Mesenchymal stem cell (in vitro differentiated cells and primary cell): ENCODE measurements at regions not wholly inside any gene's neighbourhood (a gene's known extent, or its start where the extent isn't known, plus 50 kb on each side); places are given as distances from the start of the nearest gene placed in this dataset.
"Not testable (repeated sequence)": the region's sequence is repeated elsewhere in the genome, so short reads cannot be mapped to it uniquely, and the experiment has no call there.

Experiments
- DNase-seq: peaks from one replicate; pipeline ENCODE4 v3.0.0-alpha.2; 2013
- H2AFZ ChIP-seq: one replicate; pipeline ENCODE4 v1.6.1; 2013; ENCODE audit warnings: low read depth, mild to moderate bottlenecking, control low read depth, inconsistent platforms, low read length, moderate library complexity
- H2AK5ac ChIP-seq: 2 replicates; pipeline ENCODE4 v1.6.1; 2013; ENCODE audit warnings: low read length, moderate library complexity, mild to moderate bottlenecking, inconsistent platforms; ENCODE audit not compliant: severe bottlenecking
- H2BK120ac ChIP-seq: one replicate; pipeline ENCODE4 v1.6.1; 2013; ENCODE audit warnings: low read depth, mild to moderate bottlenecking, inconsistent platforms, low read length, moderate library complexity
- H2BK12ac ChIP-seq, 2 experiments: one replicate each; pipeline ENCODE4 v1.6.1; 2013; ENCODE audit warnings: inconsistent platforms in 2 of 2, low read length in 2 of 2, mild to moderate bottlenecking in 2 of 2, moderate library complexity in 2 of 2, control low read depth in 1 of 2
- H2BK15ac ChIP-seq: one replicate; pipeline ENCODE4 v1.6.1; 2013; ENCODE audit warnings: mild to moderate bottlenecking, low read depth, inconsistent platforms; ENCODE audit not compliant: poor library complexity, severe bottlenecking
- H2BK5ac ChIP-seq: 2 replicates; pipeline ENCODE4 v1.6.1; 2013; ENCODE audit warnings: low read depth, mild to moderate bottlenecking, low read length, control low read depth, inconsistent platforms; ENCODE audit not compliant: poor library complexity, severe bottlenecking
- H3K14ac ChIP-seq, 2 experiments: one replicate each; pipeline ENCODE4 v1.6.1; 2013; ENCODE audit warnings: inconsistent platforms in 2 of 2, low read length in 2 of 2, control low read depth in 1 of 2, mild to moderate bottlenecking in 1 of 2, moderate library complexity in 1 of 2
- H3K18ac ChIP-seq, 2 experiments: one replicate each; pipeline ENCODE4 v1.6.1; 2013; ENCODE audit warnings: inconsistent platforms in 2 of 2, low read length in 2 of 2, control low read depth in 1 of 2, low read depth in 1 of 2, mild to moderate bottlenecking in 1 of 2
- H3K23ac ChIP-seq, 2 experiments: one replicate each; pipeline ENCODE4 v1.6.1; 2013; ENCODE audit warnings: inconsistent platforms in 2 of 2, low read length in 2 of 2, mild to moderate bottlenecking in 2 of 2, moderate library complexity in 2 of 2, control low read depth in 1 of 2
- H3K27ac ChIP-seq: 2 replicates; pipeline ENCODE4 v1.5.1; 2013; ENCODE audit warnings: mild to moderate bottlenecking, moderate library complexity, low read length, control low read depth, inconsistent platforms; ENCODE audit not compliant: poor library complexity, severe bottlenecking
- H3K27me3 ChIP-seq, 2 experiments: 2 replicates each; pipeline versions ENCODE4 v1.6.1 to v1.7.0; 2013; ENCODE audit warnings: low read length in 2 of 2, mild to moderate bottlenecking in 2 of 2, moderate library complexity in 2 of 2, control low read depth in 1 of 2, inconsistent platforms in 1 of 2; ENCODE audit not compliant: control insufficient read depth in 1 of 2, insufficient read depth in 1 of 2
- H3K36me3 ChIP-seq, 2 experiments: 2 replicates each; pipeline versions ENCODE4 v1.6.1 to v1.7.0; 2013; ENCODE audit warnings: low read length in 2 of 2, control low read depth in 1 of 2, inconsistent platforms in 1 of 2, low read depth in 1 of 2, mild to moderate bottlenecking in 1 of 2; ENCODE audit not compliant: insufficient read depth in 2 of 2, control insufficient read depth in 1 of 2
- H3K4ac ChIP-seq, 2 experiments: one replicate each; pipeline ENCODE4 v1.6.1; 2013; ENCODE audit warnings: inconsistent platforms in 2 of 2, low read length in 2 of 2, mild to moderate bottlenecking in 2 of 2, moderate library complexity in 2 of 2, control low read depth in 1 of 2, low read depth in 1 of 2
- H3K4me1 ChIP-seq: 2 replicates; pipeline ENCODE4 v1.6.1; 2013; ENCODE audit warnings: low read depth, low read length, control low read depth; ENCODE audit not compliant: control insufficient read depth, insufficient read depth
- H3K4me2 ChIP-seq: 2 replicates; pipeline ENCODE4 v1.6.1; 2013; ENCODE audit warnings: low read length, mild to moderate bottlenecking, inconsistent platforms; ENCODE audit not compliant: poor library complexity, severe bottlenecking
- H3K4me3 ChIP-seq, 2 experiments: 2 replicates each; pipeline versions ENCODE4 v1.5.1 to v1.7.0; 2013; ENCODE audit warnings: low read length in 2 of 2, mild to moderate bottlenecking in 2 of 2, control low read depth in 1 of 2, low read depth in 1 of 2; ENCODE audit not compliant: insufficient read depth in 1 of 2
- H3K79me1 ChIP-seq: replicated peaks from 2 replicates; pipeline ENCODE4 v1.6.1; 2013; ENCODE audit warnings: mild to moderate bottlenecking, control low read depth, low read length, inconsistent platforms; ENCODE audit not compliant: poor library complexity, severe bottlenecking
- H3K9ac ChIP-seq: 2 replicates; pipeline ENCODE4 v1.7.0; 2013; ENCODE audit warnings: mild to moderate bottlenecking, low read length, moderate library complexity
- H3K9me3 ChIP-seq: 2 replicates; pipeline ENCODE4 v1.7.0; 2013; ENCODE audit warnings: mild to moderate bottlenecking, low read length; ENCODE audit not compliant: control insufficient read depth
- H4K8ac ChIP-seq: one replicate; pipeline ENCODE4 v1.6.1; 2013; ENCODE audit warnings: inconsistent platforms, mild to moderate bottlenecking, low read length, moderate library complexity
- H4K91ac ChIP-seq: one replicate; pipeline ENCODE4 v1.6.1; 2013; ENCODE audit warnings: mild to moderate bottlenecking, low read length, inconsistent platforms
- WGBS: methylation state at CpG from one replicate; pipeline ENCODE4 v1.1.7; 2013; ENCODE audit warnings: mixed read lengths; 5-methylcytosine and 5-hydroxymethylcytosine counted together

DNA sequence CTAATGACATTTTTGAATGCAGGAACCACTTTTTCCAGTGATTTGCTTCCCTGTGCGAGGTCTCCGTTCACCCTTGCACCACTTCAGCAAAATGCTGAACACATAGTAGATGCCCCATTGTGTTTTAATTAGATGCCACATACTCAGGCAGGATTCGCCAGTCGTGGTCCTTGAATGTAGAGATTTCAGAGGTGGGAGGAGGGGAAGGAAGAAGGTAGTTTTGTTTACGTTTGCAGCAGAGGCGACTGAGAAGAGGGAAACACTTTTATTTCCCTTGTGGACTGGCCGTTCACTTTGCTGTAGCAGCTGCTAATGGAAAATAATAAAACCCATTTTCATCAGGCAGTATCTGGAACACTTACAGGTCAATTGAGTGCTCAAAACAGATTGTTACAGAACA, 262.8 kb upstream of the TBL1XR1 start:
- Histone ChIP-seq H3K4me3 (no peak overlapping the region), H3K27me3 (no peaks in the 10 kb centered on the region), H2AK5ac (peak overlapping the region; percentile 76), H3K4me2 (no peak overlapping the region), H2BK15ac (no peak overlapping the region), H2AFZ (no peak overlapping the region), H2BK5ac (no peak overlapping the region), H3K4me1 (peaks cover 3% of the 10 kb centered on the region), H3K9ac (peak overlapping the region; percentile 3), H3K27ac (no peak overlapping the region), H3K18ac (peak overlapping the region; percentile 26 to 71), H4K91ac (no peak overlapping the region), H2BK12ac (peak overlapping the region in 1 of 2 experiments; percentile 92), H3K36me3 (no peaks in the 10 kb centered on the region), H3K23ac (no peak overlapping the region), H4K8ac (peak overlapping the region; percentile 55), H2BK120ac (no peak overlapping the region), H3K79me1 (no peaks in the 10 kb centered on the region), H3K9me3 (no peaks in the 10 kb centered on the region), H3K4ac (peak overlapping the region in 1 of 2 experiments; percentile 32), H3K14ac (no peak overlapping the region)
- no peak for DNase-seq
- 18% methylated on average over 7 of the region's 7 CpGs for WGBS

DNA sequence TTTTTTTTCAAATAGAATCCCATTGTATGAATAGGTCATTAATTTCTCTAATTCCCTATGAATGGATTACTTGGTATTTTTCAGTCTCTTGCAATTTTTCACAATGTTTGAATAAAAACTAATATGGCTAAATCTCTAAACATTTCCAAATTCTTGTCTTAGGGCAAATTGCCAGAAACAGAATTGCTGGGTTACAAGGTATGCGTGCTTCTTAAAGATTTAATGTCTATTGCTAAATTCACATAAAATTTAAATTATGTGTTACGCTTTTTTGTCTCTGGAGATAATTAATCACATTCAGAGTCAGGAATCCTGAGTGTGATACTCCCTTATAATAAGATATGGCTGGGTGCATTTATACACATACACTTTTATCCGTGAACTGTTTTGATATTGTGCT, 264.5 kb upstream of the TBL1XR1 start:
- H4K8ac ChIP-seq = no peak overlapping the region
- 100% methylated on average over 1 of the region's 3 CpGs for WGBS
- no peak overlapping the region for H3K9ac ChIP-seq
- H3K36me3 ChIP-seq = no peaks in the 10 kb centered on the region
- DNase-seq = no peak
- H2BK5ac ChIP-seq = no peak overlapping the region
- H3K4me2 ChIP-seq = no peak overlapping the region
- H3K23ac ChIP-seq = no peak overlapping the region
- no peak overlapping the region for H3K27ac ChIP-seq
- no peaks in the 10 kb centered on the region for H3K27me3 ChIP-seq
- no peak overlapping the region for H3K4me3 ChIP-seq
- no peak overlapping the region for H2BK120ac ChIP-seq
- no peaks in the 10 kb centered on the region for H3K79me1 ChIP-seq
- H4K91ac ChIP-seq = no peak overlapping the region
- H3K9me3 ChIP-seq = no peaks in the 10 kb centered on the region
- no peak overlapping the region for H3K14ac ChIP-seq
- no peak overlapping the region for H2AK5ac ChIP-seq
- no peak overlapping the region for H2BK12ac ChIP-seq
- no peak overlapping the region for H3K18ac ChIP-seq
- H3K4ac ChIP-seq = no peak overlapping the region
- peaks cover 3% of the 10 kb centered on the region for H3K4me1 ChIP-seq
- H2BK15ac ChIP-seq = no peak overlapping the region
- H2AFZ ChIP-seq = no peak overlapping the region

DNA sequence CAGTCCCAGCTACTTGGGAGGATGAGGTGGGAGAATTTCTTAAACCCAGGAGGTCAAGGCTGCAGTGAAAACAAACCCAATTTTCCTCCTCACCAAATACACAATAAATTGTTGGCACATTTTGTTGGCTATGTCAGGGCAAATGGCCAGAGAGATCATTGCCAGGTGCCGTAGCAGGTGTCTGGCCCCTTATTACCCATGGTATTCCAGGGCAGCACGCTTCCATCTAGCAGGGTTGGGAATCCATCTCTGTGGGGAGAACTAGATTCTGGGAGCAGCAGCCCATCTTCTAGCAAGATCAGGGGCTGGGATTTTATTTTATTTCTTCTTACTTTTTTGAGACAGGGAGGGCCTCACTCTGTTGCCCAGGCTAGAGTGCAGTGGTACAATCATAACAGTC, 266.1 kb upstream of the TBL1XR1 start:
- not testable (repeated sequence) for H3K23ac ChIP-seq, DNase-seq, H3K27me3 ChIP-seq, H3K9me3 ChIP-seq, H3K4me3 ChIP-seq, H3K4ac ChIP-seq, H4K91ac ChIP-seq, H3K14ac ChIP-seq, H3K4me2 ChIP-seq, H2AFZ ChIP-seq, H2AK5ac ChIP-seq, H3K4me1 ChIP-seq, H3K9ac ChIP-seq, H3K27ac ChIP-seq, H4K8ac ChIP-seq, H3K79me1 ChIP-seq, H3K36me3 ChIP-seq, H2BK15ac ChIP-seq, H2BK5ac ChIP-seq
- peak overlapping the region; percentile 36 for H2BK120ac ChIP-seq
- peak overlapping the region; percentile 47 to 87 for H2BK12ac ChIP-seq
- H3K18ac ChIP-seq = peak overlapping the region in 1 of 2 experiments; percentile 58
- WGBS = 100% methylated on average over 2 of the region's 2 CpGs

DNA sequence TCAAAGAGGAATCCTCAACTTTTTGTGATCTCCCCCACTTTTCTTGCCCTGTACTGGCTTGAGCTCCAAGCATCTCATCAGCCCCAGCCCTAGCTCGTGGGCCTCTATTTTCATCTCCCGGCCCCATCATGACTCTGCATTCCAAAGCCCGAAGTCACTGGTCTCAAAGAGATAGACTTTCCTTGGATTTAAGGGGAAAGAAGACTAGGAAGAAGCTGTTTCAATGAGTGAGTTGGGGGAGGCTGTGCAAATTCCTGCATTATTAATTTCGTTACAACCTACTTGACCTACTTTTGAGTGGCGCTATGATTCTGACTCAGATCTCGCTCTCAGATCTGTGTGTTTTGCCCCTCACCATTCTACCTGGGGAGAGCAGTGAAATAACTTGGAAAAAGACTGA, 266.6 kb upstream of the TBL1XR1 start:
- Histone ChIP-seq H3K18ac (peak overlapping the region in 1 of 2 experiments; percentile 25), H3K36me3 (no peaks in the 10 kb centered on the region), H3K4me1 (peaks cover 7% of the 10 kb centered on the region), H2BK120ac (no peak overlapping the region), H2AFZ (no peak overlapping the region), H3K4me3 (no peak overlapping the region), H2AK5ac (no peak overlapping the region), H2BK5ac (no peak overlapping the region), H3K23ac (no peak overlapping the region), H3K9ac (no peak overlapping the region), H3K4me2 (no peak overlapping the region), H4K91ac (no peak overlapping the region), H3K4ac (peak overlapping the region in 1 of 2 experiments; percentile 84), H3K27ac (peak overlapping the region; percentile 23), H2BK15ac (no peak overlapping the region), H2BK12ac (no peak overlapping the region), H3K9me3 (no peaks in the 10 kb centered on the region), H3K79me1 (no peaks in the 10 kb centered on the region), H3K27me3 (no peaks in the 10 kb centered on the region), H4K8ac (no peak overlapping the region), H3K14ac (no peak overlapping the region)
- peak; percentile 67 for DNase-seq
- WGBS = 0% methylated on average over 2 of the region's 6 CpGs
